CD4-positive, alpha-beta T cell treated with Interleukin-10 for 1 hour (primary cell): ENCODE measurements at regions not wholly inside any gene's neighbourhood (a gene's known extent, or its start where the extent isn't known, plus 50 kb on each side); places are given as distances from the start of the nearest gene placed in this dataset.
"Not testable (repeated sequence)": the region's sequence is repeated elsewhere in the genome, so short reads cannot be mapped to it uniquely, and the experiment has no call there.

Experiments
- DNase-seq: peaks from one replicate; pipeline ENCODE4 v3.0.0-alpha.2; 2020

- no peak for DNase-seq
Observed at GRCh38 chr18:22504251-22505030, 86.7 kb upstream of the CTAGE1 start.

GRCh38 chr18:22505141-22505591, 87.5 kb upstream of the CTAGE1 start:
- no peak for DNase-seq

DNA sequence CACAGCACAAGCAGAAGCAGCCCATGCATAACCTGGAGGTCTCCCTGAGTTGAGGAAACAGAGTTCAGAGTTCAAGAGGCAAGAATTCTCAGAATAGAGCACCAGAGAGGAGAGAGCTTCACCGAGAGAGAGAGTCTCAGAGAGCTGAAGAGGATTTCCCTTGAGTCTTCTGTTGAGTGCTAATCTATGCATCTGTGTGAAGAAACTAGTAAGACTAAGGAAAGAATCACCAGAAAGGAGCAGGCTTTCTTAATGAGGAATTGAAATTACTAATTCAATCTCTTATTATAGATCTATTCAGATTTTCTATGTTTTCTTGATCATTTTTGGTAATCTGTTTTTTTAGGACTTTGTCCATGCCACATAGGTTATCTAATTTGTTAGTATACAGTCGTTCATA, 89.3 kb upstream of the CTAGE1 start:
- no peak for DNase-seq

DNA sequence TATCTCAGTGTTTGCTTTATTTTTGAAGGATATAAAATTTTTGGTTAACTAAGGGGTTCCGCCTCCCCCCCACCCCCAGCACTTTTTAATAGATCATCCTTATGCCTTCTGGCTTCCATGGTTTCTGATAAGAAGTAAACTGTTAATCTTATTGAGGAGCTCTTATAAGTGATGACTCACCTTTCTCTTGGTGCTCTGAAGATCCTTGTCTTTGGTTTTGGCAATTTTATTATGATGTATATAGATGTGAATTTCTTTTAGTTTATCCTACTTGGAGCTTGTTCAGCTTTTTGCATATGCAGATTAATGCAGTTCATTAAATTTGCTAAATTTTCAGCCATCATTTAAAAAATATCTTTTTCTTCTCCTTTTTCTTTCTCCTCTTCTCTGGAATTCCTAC, 91.7 kb upstream of the CTAGE1 start:
- DNase-seq, result no peak

- DNase-seq, result no peak
Observed at GRCh38 chr18:22510697-22511096, 93.0 kb upstream of the CTAGE1 start.

GRCh38 chr18:22513721-22514481, 96.2 kb upstream of the CTAGE1 start:
- no peak for DNase-seq

GRCh38 chr18:22514655-22515054, 96.9 kb upstream of the CTAGE1 start:
- no peak for DNase-seq

GRCh38 chr18:22515250-22515649, 97.5 kb upstream of the CTAGE1 start:
- DNase-seq, result no peak

GRCh38 chr18:22517356-22517755, 99.6 kb upstream of the CTAGE1 start:
- no peak for DNase-seq

DNA sequence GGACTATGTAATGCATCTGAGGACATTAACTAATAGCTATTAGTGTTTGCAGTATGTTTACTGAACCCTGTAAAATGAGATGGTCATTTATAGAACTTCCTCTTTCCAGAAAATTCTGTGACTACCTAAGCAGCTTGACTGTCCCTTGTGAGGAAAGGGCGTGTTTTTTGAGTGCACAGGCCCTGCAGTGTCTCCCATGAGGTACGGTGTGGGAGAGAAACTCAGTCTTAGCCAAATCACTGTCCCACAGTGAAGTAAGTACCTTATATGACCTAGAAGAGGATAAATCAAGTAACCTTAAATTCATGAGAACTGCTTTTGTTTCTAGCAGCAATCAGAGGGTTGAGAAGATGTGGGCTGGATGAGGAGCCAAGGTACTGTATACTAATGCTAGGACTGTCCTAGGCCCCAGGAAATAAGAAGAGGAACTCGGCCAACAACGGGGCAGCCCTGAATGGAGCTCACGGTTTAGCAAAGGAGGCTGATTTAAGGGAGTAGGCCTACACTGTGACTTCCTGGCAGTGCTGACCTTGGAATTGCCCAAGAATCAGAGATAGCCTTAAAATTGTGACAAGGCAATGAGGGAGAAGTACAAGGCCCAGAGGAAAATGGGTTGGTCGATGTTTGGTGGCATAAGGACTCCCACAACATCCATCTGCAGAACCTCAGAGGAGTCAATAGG, 103.5 kb upstream of the CTAGE1 start:
- DNase-seq, result no peak

- DNase-seq, result no peak
Observed at GRCh38 chr18:22523481-22523880, 105.8 kb upstream of the CTAGE1 start.

DNA sequence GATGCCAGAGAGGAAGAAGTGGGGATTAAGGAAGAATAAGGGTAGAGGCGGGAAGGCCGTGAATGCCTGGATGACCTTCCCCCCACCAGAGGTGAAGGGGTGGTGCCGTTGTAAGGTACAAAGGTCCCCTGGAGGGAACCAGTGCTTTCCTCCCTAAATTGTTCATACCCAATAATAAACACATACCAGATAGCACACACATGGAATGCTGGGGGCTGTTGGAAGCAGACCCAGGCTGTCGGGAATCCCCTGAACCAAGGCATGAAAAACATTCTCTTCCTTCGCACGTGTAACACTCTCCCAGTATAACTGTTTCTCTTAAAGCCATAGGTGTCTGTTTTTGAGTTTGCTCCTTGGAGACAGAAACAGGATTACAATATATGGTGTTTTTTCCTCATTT, 107.1 kb upstream of the CTAGE1 start:
- DNase-seq, result no peak

DNA sequence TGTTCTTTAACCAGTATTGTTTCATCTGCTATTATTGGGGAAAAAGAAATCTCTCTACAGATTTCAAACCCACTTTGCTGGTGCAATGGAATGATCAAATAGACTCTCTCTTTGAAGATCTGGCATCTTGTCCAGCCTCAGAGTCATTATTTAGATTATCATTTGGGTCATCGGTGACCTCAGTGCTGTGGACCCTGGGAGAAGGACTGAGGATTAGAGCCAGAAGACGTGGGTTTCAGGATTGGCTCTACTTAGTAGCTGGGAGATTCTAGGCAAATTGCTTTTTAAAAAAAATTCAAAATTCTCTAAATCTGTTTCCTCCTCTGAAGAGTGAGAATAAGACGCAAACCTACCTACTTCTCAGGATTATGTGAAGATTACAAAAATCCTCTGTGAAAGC, 107.6 kb upstream of the CTAGE1 start:
- DNase-seq, result no peak

DNA sequence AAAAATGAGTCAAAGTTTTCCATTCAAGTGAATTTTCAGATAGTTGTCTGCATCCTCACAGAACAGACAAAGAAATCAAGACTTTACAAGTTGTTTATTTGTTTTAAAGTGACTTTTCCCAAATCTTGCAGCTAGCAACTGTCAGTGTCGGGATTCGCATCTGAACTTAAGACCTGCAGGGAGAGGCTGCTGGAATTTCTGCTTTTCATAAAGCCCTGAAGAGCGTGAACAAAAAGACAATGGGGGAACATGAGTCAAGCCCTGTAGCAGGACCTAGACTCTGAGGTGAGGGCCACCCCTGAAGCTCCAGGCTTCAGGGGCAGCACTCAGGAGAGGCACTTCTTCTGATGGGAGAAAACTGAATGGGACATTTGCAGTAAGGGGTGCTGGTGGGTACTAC, 108.2 kb upstream of the CTAGE1 start:
- DNase-seq, result no peak

- DNase-seq, result no peak
Observed at GRCh38 chr18:22528291-22528690, 110.6 kb upstream of the CTAGE1 start.

- DNase-seq, result not testable (repeated sequence)
Observed at GRCh38 chr18:22534706-22535105, 117.0 kb upstream of the CTAGE1 start.

GRCh38 chr18:22536558-22536957, 118.8 kb upstream of the CTAGE1 start:
- no peak for DNase-seq

DNA sequence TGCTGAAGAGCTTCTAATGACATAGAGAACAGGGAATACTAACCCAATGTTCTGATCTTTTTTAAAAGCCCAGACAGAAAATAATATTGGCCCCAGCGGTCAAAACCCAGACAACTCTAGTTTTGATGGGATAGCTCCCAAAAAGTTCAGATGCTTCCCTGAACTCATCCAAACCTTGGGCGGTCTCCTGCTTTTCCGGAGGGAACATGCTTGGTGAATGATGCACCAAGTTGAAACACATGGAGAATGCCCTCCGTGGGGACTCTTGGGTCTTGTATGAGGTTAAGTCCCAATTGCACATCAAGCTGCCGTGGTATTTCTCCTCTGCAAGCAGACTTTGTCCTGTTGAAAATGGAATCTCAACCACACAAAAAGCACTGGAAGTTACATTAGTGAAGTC, 120.7 kb upstream of the CTAGE1 start:
- no peak for DNase-seq

DNA sequence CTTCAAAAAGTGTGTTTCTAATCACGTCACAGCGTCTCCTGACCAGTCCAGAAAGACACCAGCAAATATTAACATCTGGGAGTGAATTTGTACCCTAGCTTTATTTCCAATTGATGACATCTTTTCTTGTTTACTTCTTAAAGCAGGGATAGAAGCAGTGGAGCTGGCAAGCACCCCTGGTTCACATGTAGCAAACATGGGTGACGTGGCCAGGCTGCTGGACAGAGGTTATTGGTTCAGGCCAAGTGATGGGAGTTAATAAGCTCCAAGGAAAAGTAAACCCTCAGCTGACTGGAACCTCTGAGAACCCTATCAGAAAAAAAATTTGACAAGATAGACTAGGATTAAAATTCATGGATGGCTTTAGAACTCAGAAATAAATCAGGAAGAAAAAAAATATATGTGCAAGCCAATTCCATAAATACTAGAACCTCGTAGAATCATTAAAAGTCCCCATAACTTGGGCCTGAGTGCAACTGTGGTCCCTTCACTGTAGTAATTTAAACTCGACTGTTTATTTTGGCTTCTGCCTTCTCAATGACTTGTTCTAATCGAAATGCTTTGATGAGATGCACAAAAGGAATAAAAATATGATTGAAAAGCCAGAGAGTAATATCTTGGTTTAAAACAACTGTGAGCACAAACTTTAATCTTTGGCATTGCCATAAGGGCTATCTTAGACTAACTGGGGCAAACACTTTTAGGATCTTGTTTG, 121.5 kb upstream of the CTAGE1 start:
- no peak for DNase-seq

DNA sequence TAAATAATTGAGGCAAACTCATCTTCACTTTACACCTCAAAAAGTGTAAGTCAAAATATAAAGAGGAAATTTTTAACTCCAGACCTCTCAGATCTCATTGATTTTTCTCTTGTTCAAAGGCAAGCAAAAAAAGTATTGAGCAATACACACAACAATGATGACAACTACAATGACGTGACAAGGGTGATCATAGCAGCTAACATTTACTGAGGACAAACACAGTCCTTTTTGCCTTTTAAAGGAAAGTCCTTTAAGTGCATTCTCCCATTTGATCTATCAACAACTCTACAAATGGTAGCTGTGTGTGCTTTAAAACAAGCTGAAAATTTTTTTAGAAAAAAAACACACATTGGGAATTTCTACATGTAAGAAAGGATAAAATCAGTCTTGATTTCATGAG, 123.5 kb upstream of the CTAGE1 start:
- no peak for DNase-seq

DNA sequence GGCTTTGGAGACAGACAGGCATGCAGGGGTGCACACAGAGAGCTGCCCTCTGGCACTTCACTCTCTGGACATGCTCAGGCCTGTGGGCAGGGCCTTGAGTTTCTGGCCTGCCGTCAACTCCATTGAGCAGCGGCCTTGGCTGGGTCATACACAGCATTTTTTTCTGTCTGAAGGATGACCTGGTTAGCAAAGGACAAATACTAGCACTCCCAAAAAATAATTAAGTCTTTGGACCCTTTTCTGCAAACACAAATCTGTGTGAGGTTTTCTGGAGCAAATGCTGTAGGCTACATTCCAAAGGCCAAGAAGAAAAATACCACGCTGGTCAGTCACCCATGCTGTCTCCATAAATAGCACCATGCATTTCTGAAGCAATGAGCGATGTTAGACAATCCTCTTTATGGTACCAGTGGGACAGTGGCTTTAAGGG, 124.7 kb upstream of the CTAGE1 start:
- no peak for DNase-seq

DNA sequence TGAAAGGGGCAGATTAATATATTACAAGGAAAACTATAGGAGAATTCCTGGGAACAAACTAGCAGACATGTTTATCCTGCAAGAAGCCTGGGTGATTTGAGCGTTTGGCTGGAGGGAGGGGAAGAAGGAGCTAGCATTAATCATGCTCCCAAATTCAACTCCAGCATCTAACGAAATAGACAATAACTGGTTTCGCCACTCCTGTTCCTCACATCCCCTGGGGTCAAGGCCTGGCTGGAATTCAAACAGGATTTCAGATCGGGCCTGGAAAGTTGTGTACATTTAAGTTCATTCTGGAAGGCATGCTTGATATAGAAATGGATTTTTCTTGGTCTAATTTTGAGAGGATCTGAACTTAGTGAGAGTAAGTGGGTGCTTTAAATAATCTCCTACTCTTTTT, 126.1 kb upstream of the CTAGE1 start:
- DNase-seq, result no peak

GRCh38 chr18:22544626-22545025, 126.9 kb upstream of the CTAGE1 start:
- DNase-seq, result no peak
